SK-N-MC (cell line): ENCODE measurements at regions not wholly inside any gene's neighbourhood (a gene's known extent, or its start where the extent isn't known, plus 50 kb on each side); places are given as distances from the start of the nearest gene placed in this dataset.
"Not testable (repeated sequence)": the region's sequence is repeated elsewhere in the genome, so short reads cannot be mapped to it uniquely, and the experiment has no call there.

Experiments
- DNase-seq: peaks from one replicate; pipeline ENCODE4 v3.0.0-alpha.2; 2011; ENCODE audit warnings: low read depth, low spot score
- H3K27ac ChIP-seq: fragments of 200-600 bp; sonication (generic); 2 replicates; pipeline ENCODE4 v1.5.1; 2016; ENCODE audit warnings: mixed run types
- H3K36me3 ChIP-seq: fragments of 200-600 bp; sonication (generic); 2 replicates; pipeline ENCODE4 v1.6.1; 2017; ENCODE audit warnings: antibody characterized with exemption, low read length, mixed read lengths; ENCODE audit not compliant: insufficient read depth
- H3K4me3 ChIP-seq: fragments of 200-600 bp; sonication (generic); 2 replicates; pipeline ENCODE4 v1.5.1; 2016
- H3K9ac ChIP-seq: fragments of 200-600 bp; sonication (generic); 2 replicates; pipeline ENCODE4 v1.8.0; 2017; ENCODE audit warnings: mixed run types, mixed read lengths; ENCODE audit not compliant: insufficient read length
- H3K9me3 ChIP-seq: fragments of 200-600 bp; sonication (generic); 2 replicates; pipeline ENCODE4 v1.6.1; 2017; ENCODE audit warnings: low read depth, mild to moderate bottlenecking, antibody characterized with exemption, low read length, moderate library complexity, mixed read lengths
- EZH2 ChIP-seq: fragments of 200-600 bp; sonication (generic); IDR thresholded peaks from one replicate; pipeline ENCODE4 v1.6.1; 2017; ENCODE audit warnings: antibody characterized with exemption
- FOXP2 ChIP-seq: optimal IDR thresholded peaks from 2 replicates; pipeline ENCODE3; 2011; ENCODE audit warnings: mild to moderate bottlenecking, moderate library complexity; ENCODE audit not compliant: insufficient read depth; ENCODE audit errors: extremely low read length, control extremely low read depth
- POLR2AphosphoS5 ChIP-seq: IDR thresholded peaks from 2 replicates; pipeline ENCODE4 v1.6.1; 2012; ENCODE audit warnings: mild to moderate bottlenecking, low read depth, low read length, borderline replicate concordance

DNA sequence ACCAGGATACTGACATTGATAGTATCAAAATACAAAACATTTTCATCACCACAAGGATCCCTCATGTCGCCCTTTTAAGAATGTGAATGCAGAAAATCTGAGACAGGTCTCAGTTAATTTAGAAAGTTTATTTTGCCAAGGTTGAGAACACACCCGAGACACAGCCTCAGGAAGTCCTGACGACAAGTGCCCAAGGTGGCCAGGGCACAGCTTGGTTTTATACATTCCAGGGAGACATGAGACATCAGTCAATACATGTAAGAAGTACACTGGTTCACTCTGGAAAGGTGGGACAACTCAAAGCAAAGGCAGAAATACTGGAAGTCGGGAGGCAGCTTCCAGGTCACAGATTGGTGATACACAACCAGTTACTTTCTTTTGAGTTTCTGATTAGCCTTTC is 235.2 kb upstream of the KRR1 start:
- no peak overlapping the region for H3K4me3 ChIP-seq
- H3K9ac ChIP-seq: no peak overlapping the region
- no peak overlapping the region for H3K27ac ChIP-seq
- H3K9me3 ChIP-seq: no peaks in the 10 kb centered on the region
- no peaks in the 10 kb centered on the region for H3K36me3 ChIP-seq
- TF ChIP-seq EZH2 (no peak), POLR2AphosphoS5 (no peak), FOXP2 (no peak)
- no peak for DNase-seq

- Histone ChIP-seq H3K9me3 (no peaks in the 10 kb centered on the region), H3K27ac (no peak overlapping the region), H3K9ac (no peak overlapping the region), H3K4me3 (no peak overlapping the region), H3K36me3 (no peaks in the 10 kb centered on the region)
- TF ChIP-seq EZH2 (no peak), POLR2AphosphoS5 (no peak), FOXP2 (no peak)
- no peak for DNase-seq
Measured at GRCh38 chr12:75744607-75745256, 233.3 kb upstream of the KRR1 start.

GRCh38 chr12:75742961-75743360 is 231.6 kb upstream of the KRR1 start:
- no peak for DNase-seq
- Histone ChIP-seq H3K36me3 (no peaks in the 10 kb centered on the region), H3K9ac (no peak overlapping the region), H3K9me3 (no peaks in the 10 kb centered on the region), H3K27ac (no peak overlapping the region), H3K4me3 (no peak overlapping the region)
- no peak for TF ChIP-seq FOXP2
- TF ChIP-seq EZH2: no peak
- TF ChIP-seq POLR2AphosphoS5: no peak

- TF ChIP-seq FOXP2 (no peak), EZH2 (no peak), POLR2AphosphoS5 (no peak)
- H3K4me3 ChIP-seq: no peak overlapping the region
- no peak overlapping the region for H3K27ac ChIP-seq
- no peak for DNase-seq
- H3K36me3 ChIP-seq: no peaks in the 10 kb centered on the region
- H3K9ac ChIP-seq: no peak overlapping the region
- no peaks in the 10 kb centered on the region for H3K9me3 ChIP-seq
Measured at GRCh38 chr12:75742048-75742447, 230.6 kb upstream of the KRR1 start.

- DNase-seq: no peak
- Histone ChIP-seq H3K27ac (no peak overlapping the region), H3K4me3 (no peak overlapping the region), H3K36me3 (no peaks in the 10 kb centered on the region), H3K9me3 (no peaks in the 10 kb centered on the region), H3K9ac (no peak overlapping the region)
- TF ChIP-seq EZH2: no peak
- no peak for TF ChIP-seq POLR2AphosphoS5
- TF ChIP-seq FOXP2: no peak
Measured at GRCh38 chr12:75739912-75740311, 228.5 kb upstream of the KRR1 start.

DNA sequence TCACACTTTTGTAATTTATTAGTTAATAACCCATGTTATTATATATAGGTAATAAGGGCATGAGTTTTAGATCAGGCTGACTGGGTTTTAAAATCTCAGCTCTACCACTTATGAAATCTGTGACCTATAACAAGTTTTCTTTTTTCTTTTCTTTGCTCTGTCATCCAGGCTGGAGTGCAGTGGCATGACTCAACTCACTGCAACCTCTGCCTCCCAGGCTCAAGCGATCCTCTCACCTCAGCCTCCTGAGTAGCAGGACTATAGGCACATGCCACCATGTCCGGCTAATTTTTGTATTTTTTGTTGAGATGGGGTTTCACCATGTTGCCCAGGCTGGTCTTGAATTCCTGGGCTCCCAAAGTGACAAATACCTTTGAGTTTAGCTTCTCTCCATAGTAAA is 227.7 kb upstream of the KRR1 start:
- not testable (repeated sequence) for H3K9me3 ChIP-seq, H3K36me3 ChIP-seq

DNA sequence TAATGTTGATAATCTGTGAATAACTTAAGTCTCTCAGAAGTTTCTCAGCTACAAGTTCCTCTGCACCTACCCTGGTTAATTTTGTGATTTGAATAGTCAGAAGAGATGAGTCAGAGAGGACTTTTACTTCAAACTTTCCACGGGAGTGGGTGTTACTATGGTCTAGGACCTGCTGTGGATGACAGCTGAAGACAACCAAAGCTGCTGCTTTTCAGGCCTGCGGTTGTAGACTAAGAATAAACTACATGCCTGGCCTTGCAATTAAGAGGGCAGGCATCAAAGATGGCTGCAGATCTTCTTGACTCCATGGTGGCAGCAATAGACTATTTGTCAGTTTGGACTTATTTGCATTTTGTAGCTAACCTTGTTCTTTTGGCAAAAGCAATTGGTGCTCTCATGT is 227.1 kb upstream of the KRR1 start:
- H3K27ac ChIP-seq: no peak overlapping the region
- no peak for DNase-seq

More for the DNA sequence above, 227.7 kb upstream of the KRR1 start:
- not testable (repeated sequence) for DNase-seq, H3K9ac ChIP-seq, H3K4me3 ChIP-seq, H3K27ac ChIP-seq

DNA sequence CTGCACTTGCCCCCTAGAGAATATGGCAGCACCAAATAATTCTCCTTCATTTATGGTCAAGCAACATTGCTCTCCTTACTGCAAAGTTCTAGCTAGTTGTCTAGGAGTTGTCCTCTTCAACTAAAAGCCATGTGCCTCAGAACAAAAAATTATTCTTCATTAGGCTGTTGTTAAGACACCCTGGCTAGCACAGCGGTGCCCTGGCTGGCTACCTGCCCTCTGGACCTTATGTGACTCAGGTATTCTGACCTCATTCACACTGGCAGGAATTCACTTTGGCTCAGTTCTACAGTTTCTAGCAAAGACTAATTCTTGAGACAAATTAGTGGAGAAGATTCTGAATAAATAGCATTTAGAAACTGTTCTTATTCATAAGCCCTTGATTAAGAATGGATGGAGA is 224.4 kb upstream of the KRR1 start:
- DNase-seq: no peak
- H3K27ac ChIP-seq: no peak overlapping the region

More for the DNA sequence above, 227.1 kb upstream of the KRR1 start:
- TF ChIP-seq FOXP2 (no peak), POLR2AphosphoS5 (no peak), EZH2 (no peak)
- Histone ChIP-seq H3K4me3 (no peak overlapping the region), H3K36me3 (no peaks in the 10 kb centered on the region), H3K9me3 (no peaks in the 10 kb centered on the region), H3K9ac (no peak overlapping the region)

GRCh38 chr12:75728826-75729225 is 217.4 kb upstream of the KRR1 start:
- Histone ChIP-seq H3K36me3 (no peaks in the 10 kb centered on the region), H3K4me3 (no peak overlapping the region), H3K9ac (no peak overlapping the region), H3K9me3 (no peaks in the 10 kb centered on the region), H3K27ac (no peak overlapping the region)
- no peak for DNase-seq
- TF ChIP-seq FOXP2 (no peak), POLR2AphosphoS5 (no peak), EZH2 (no peak)

More for the DNA sequence above, 224.4 kb upstream of the KRR1 start:
- no peaks in the 10 kb centered on the region for H3K9me3 ChIP-seq
- H3K9ac ChIP-seq: no peak overlapping the region
- TF ChIP-seq POLR2AphosphoS5 (no peak), FOXP2 (no peak), EZH2 (no peak)
- no peak overlapping the region for H3K4me3 ChIP-seq
- no peaks in the 10 kb centered on the region for H3K36me3 ChIP-seq
